ENCODE measurements at regions not wholly inside any gene's neighbourhood (a gene's known extent, or its start where the extent isn't known, plus 50 kb on each side); places are given as distances from the start of the nearest gene placed in this dataset.

DNA sequence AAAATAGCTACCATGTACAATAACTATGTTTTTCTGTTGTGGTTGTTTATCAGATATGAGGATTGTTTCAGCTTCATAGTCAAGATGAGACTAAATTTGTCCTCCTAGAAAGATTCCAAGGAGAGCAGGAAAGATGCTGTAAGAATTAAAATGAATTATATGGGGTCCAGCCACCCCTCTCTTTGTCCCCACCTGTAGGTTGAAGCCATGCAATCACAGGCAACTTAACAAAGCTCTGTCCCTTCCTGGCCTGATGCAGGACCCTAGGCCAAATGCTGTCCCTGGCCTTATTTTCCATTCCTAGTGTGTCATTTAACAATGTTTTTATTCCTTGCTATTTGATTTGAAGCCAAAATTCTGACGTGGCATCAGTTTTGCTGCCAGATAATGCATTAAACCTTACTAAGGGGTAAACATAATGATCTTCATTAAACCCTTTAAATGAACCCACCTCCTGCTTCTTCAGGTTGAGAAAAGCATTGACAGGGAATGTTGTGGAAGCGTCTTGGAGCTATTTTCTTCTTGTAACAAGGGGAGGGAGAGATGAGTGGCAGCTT, 240.9 kb upstream of the ZNF521 start:
- TF ChIP-seq, protein P1, sequence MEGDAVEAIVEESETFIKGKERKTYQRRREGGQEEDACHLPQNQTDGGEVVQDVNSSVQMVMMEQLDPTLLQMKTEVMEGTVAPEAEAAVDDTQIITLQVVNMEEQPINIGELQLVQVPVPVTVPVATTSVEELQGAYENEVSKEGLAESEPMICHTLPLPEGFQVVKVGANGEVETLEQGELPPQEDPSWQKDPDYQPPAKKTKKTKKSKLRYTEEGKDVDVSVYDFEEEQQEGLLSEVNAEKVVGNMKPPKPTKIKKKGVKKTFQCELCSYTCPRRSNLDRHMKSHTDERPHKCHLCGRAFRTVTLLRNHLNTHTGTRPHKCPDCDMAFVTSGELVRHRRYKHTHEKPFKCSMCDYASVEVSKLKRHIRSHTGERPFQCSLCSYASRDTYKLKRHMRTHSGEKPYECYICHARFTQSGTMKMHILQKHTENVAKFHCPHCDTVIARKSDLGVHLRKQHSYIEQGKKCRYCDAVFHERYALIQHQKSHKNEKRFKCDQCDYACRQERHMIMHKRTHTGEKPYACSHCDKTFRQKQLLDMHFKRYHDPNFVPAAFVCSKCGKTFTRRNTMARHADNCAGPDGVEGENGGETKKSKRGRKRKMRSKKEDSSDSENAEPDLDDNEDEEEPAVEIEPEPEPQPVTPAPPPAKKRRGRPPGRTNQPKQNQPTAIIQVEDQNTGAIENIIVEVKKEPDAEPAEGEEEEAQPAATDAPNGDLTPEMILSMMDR (IDR thresholded peaks at IDR 0.05) = no peak
- no peak for TF ChIP-seq POLR2A (IDR thresholded peaks at IDR 0.05)
